OCI-M1 (cell line): ENCODE measurements at regions not wholly inside any gene's neighbourhood (a gene's known extent, or its start where the extent isn't known, plus 50 kb on each side); places are given as distances from the start of the nearest gene placed in this dataset.
"Not testable (repeated sequence)": the region's sequence is repeated elsewhere in the genome, so short reads cannot be mapped to it uniquely, and the experiment has no call there.

ENCODE experiments used
- DNase-seq: peaks from one replicate; lab custom pipeline; 2025; lab: John Stamatoyannopoulos, UW

DNA sequence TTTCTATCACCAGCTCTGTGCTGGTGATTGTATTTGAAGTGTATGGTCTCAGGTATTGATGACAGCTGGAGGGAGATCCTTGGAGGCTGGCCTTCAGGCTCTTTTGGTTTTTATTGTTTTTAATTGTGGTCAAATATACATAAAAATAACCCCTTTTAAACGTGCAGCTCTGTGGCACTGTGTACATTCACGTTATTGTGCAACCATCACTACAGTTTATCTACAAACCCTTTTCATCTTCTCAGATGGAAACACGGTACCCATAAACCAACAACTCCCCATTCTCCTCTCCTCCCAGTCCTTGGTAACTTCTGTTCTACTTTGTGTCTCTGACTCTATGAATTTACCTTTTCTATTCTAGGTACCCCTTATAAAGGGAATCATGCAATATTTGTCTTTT, 79.3 kb upstream of the ATP8B1 start:
- DNase-seq = no peak

DNA sequence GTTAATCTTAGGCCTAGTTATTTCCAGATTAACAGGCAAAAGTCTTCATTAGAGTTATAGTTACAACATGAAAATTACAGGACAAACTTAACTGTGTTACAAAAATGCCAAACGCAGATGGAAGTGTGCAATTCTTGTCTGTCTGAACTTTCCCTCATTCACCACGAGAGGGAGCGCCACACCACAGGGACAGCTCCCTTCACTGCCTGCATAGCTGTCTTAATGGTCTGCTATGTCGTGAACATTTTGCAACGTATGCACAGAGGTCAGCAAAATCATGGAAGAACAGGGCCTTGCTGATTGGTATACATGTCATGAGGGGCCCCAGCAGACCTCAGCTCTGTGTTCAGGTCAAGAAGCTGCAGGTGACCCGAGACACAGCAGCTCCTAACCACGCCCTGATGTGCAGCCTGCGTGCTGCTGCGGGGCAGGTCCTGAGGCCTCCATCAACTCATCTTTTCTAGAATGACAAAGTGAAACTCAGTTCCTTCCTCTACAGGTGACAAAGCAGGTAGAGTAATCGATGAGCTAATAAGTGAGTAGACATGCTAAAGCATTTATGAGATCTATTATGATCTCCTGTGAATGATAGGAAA, 78.8 kb upstream of the ATP8B1 start:
- DNase-seq = peak; percentile 83

DNA sequence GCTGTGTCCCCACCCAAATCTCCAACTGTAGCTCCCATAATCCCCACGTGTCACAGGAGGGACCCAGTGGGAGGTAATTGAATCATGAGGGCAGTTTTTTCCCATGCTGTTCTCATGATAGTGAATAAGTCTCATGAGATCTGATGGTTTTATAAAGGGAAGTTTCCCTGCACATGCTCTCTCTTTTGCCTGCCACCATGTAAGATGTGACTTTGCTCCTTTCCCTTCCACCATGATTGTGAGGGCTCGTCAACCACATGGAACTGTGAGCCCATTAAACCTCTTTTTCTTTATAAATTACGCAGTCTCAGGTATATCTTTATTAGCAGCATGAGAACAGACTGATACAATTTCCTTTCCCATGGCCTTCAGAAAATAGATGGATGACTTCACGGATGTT, 76.8 kb upstream of the ATP8B1 start:
- not testable (repeated sequence) for DNase-seq

DNA sequence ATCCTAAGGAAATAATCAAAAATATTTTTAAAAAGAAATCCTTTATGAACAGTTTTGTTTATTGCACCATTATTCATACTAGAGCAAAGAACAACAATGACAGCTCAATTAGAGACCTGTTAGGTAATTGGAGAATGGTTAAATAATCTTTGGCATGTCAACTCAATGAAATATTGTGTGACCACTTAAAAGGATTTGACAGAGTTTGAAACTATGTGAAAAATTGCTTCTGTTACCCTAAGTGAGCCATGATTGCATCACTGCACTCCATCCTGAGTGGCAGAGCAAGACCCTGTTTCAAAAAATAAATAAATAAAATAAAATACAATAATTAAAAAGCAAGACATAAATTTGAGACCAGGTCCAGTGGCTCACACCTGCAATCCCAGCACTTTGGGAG, 66.1 kb upstream of the ATP8B1 start:
- DNase-seq = peak; percentile 9

DNA sequence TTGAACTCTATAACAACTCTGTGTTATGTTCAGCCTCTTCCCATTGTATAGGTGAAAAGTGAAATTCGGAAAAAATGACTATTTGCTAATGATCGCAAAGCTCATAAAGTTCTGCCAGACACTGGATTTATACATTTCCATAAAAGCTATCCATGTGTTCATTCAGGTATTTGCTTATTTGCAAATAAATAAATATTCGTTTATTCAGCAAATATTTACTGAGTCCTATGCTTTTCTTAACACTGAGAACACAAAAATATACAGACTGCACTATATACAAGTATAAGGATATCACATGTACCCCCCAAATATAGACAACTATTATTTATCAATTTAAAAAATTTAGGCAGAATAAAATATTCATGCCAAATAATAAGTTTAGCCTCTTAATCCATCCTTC, 63.2 kb upstream of the ATP8B1 start:
- no peak for DNase-seq

DNA sequence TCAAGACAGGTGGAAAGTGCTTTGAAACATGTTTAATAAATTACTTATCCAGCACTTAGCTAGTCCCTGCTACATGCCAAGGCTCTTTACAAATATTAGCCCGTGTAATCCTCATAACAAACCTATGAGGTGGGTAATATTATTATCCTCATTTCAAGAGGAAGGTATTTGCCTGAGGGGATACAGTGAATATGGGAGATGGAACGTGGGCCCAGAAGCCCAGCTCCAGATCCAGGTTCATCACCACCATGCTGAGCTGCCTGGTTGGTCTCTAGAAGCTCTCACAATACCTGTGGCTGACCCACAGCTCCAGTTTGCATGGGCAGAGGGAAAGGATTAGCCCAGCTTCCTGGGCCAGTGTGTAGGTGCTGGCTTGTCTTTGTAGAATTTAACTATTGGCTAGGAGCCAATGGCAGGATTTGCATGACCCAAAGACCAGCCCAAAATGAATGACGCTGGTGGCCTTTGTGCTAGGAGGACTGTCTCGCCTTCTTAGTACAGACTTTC, 61.6 kb upstream of the ATP8B1 start:
- no peak for DNase-seq

DNA sequence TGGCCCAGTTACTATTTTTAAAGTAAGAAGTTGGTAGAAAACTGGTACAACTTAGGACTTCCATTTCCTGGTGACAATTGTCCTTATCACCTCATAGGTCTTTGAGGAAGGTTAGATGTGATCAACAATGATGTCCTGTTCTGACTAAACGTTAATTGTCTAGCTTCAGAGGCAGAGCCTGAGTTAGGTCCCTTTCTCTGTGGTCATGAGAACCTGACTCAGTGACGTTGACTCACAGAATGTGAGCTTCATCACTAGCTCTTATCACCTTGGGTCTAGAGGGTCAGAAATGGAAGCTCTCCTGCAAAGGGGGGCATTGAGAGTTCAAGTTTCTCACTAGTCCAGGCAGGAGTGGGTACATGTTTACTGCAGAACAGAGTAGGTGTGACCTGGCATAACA, 60.6 kb upstream of the ATP8B1 start:
- no peak for DNase-seq

DNA sequence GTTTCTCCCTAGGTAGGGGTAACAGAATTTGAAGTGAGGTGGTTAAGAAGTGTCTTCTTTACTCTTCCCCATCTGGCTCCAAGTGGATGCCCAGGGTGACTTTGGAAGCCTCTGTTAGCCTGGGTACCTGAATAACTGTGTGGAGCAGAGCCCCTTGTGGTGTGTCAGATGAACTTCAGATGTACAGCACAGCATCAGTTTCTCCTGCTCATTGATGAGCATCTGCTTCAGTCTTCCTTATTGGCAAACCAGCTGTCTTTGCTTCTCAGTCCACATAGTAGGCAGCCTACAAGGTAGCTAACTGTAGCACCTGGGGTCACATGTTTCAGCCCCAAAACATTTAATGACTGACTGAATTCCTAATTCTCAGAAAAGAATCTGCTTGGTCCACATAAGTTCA, 56.2 kb upstream of the ATP8B1 start:
- DNase-seq = peak; percentile 58

DNA sequence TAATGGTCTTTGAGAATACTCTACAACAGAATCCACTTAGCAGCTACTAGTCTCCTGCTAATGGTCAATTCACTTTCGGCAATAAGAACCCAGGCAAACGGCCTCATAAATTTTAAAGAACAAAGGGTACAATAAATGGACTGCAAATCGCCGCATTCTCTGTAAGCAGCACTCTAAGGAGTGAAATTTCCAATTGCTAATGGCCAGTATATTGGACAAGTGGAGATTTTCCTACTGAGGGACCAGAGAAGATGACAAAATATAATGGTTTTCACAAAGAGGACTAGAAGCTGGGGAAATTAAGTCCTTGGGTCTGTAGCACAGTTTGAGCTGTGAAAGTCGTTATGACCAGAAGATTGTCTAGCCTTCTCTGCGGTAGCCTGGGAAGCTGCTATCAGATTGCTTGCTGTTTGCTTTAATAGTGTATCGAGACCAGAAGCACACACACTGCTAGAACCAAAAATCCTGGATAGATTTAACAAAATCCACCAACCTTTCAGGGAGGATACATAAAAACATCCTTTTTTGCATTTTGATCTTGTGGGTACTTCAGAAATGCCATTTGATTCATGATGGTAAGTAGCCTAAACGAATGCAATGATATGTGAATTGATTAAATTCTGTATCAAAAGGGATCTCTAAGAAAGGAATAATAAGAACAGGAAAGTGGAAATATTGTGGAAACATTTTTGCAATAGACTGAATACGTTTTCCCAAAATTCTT, 53.6 kb upstream of the ATP8B1 start:
- DNase-seq = no peak

DNA sequence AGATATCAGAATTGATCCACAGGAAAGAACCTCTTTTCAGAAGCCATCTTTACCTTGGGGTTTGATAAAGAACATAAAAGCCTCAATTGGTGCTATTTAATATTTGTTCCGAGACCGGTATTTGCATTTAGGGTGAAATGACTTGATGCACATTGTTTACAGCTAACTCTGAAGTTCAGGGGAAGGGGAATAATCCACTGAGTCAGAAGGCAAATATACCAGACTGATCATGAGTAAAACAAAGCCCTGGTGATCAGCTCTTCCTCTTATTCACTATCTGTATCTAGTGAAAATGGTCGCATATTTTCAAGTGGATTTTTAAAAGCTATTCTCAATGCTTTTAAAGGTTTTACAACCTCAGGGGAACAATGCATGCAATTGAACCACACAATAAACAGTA, 53.0 kb upstream of the ATP8B1 start:
- no peak for DNase-seq

DNA sequence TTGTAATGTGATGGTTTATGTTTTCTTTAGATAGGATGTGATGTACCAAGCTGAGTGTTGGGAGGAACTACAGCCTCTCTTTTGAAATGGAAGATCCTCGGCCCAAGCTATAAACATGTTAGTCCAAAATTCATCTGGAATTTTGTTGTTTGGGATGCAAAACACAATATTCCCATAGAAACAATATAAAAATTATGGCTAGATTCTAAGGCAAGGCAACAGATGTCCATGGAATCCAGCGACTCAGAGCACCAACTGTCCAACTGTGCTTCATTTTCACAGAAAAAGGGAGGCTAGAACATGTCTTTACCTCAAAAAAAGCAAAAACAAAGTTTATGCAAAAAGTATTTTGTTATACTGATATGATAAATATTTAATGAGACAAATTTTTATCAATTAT, 52.4 kb upstream of the ATP8B1 start:
- DNase-seq = no peak

DNA sequence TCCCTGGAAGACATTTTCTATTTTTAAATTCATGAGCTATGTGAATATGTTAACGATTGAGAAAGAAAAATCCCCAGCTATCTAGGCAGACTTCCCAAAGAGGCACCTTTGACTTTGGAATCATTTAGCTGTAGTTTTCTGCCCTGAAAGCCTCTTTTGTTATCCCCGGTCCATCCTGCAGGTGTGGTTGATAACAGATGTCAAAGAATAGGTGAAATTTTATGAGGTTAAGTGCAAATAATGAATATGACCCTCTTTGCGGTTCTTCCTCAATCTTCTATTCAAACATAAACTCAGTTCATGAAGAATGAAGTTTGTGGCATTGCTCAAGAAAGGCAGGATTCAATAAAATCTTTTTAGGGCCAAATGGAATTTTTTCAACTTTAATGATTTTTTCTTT, 51.6 kb upstream of the ATP8B1 start:
- no peak for DNase-seq

DNA sequence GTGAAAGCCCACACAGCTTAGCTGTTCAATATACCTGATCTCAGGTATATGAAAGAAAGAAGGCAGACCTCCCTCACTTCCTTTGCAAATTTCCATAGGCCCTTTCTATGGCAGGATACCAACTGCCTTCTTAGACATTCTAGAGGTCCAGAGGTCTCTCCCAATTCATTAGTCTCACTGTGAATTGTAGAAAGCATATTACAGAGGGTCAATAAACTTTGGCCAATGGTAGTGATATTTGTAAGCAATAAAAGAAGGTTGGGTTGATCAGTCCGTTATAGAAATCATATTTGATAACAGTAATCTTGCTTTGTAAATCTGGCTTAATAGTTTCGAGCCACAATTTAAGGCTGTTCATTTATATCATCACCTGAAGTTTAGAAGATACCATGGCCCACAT, 50.7 kb upstream of the ATP8B1 start:
- DNase-seq = no peak

DNA sequence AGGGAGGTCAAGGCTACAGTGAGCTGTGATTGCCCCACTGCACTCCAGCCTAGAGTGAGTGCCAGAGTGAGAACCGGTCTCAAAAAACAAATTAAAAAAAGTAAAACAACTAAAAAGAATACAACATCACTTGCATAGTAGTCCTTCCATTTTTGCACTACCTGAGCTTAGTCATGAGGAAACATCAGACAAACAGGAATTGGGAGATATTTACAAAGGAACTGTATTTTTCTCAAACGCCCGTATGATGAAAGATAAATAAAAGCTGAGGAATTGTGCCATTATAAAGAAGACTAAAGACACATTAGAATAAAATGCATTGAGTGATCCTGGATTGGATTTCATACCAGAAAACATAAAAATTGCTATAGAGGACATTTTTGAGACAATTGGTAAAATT, 50.0 kb upstream of the ATP8B1 start:
- DNase-seq = no peak
